GM23338 (cell line): ENCODE measurements at regions not wholly inside any gene's neighbourhood (a gene's known extent, or its start where the extent isn't known, plus 50 kb on each side); places are given as distances from the start of the nearest gene placed in this dataset.
A peak's percentile ranks its signal among the peaks of the same experiment; 100 is the strongest.

Experiments used
- ATAC-seq: fragments of 200-7000 bp; cut with Tn5 transposase; 3 replicates; pipeline ENCODE4 v1.9.1; 2020
- DNase-seq: peaks from one replicate; pipeline ENCODE4 v3.0.0-alpha.2; 2015; ENCODE audit warnings: low spot score
- H2AFZ ChIP-seq: fragments of 200-600 bp; sonication (generic); 2 replicates; pipeline ENCODE4 v1.8.0; 2016; ENCODE audit warnings: antibody characterized with exemption, mild to moderate bottlenecking, moderate library complexity
- H3F3A ChIP-seq: fragments of 200-600 bp; sonication (generic); replicated peaks from 2 replicates; pipeline ENCODE4 v1.8.0; 2017; ENCODE audit warnings: antibody characterized with exemption, mixed run types, low read depth
- H3K27ac ChIP-seq: fragments of 200-600 bp; sonication (generic); 2 replicates; pipeline ENCODE4 v1.6.1; 2016; ENCODE audit warnings: low read depth
- H3K27me3 ChIP-seq: fragments of 200-600 bp; sonication (generic); 2 replicates; pipeline ENCODE4 v1.8.0; 2016; ENCODE audit warnings: mild to moderate bottlenecking, mixed run types, moderate library complexity; ENCODE audit not compliant: insufficient read depth
- H3K36me3 ChIP-seq: fragments of 200-600 bp; sonication (generic); 2 replicates; pipeline ENCODE4 v1.8.0; 2016; ENCODE audit warnings: mild to moderate bottlenecking; ENCODE audit not compliant: insufficient read depth
- H3K4me1 ChIP-seq: fragments of 200-600 bp; sonication (generic); 2 replicates; pipeline ENCODE4 v1.8.0; 2016; ENCODE audit warnings: mild to moderate bottlenecking, moderate library complexity; ENCODE audit not compliant: insufficient read depth
- H3K4me2 ChIP-seq: fragments of 200-600 bp; sonication (generic); 2 replicates; pipeline ENCODE4 v1.7.1; 2017; ENCODE audit warnings: mixed run types
- H3K4me3 ChIP-seq: fragments of 200-600 bp; sonication (generic); 2 replicates; pipeline ENCODE4 v1.6.1; 2016; ENCODE audit warnings: mixed run types
- H3K79me2 ChIP-seq: fragments of 200-600 bp; sonication (generic); replicated peaks from 2 replicates; pipeline ENCODE4 v1.8.0; 2017; ENCODE audit warnings: mild to moderate bottlenecking; ENCODE audit not compliant: insufficient read depth
- H3K9me2 ChIP-seq: fragments of 200-600 bp; sonication (generic); 2 replicates; pipeline ENCODE4 v1.8.0; 2017; ENCODE audit not compliant: insufficient read depth
- H4K20me1 ChIP-seq: fragments of 200-600 bp; sonication (generic); replicated peaks from 2 replicates; pipeline ENCODE4 v1.8.0; 2017; ENCODE audit warnings: mild to moderate bottlenecking; ENCODE audit not compliant: insufficient read depth
- H3K27ac Mint-ChIP-seq: 2 replicates; pipeline ENCODE4 v1.8.0; 2020; ENCODE audit warnings: inconsistent platforms, mild to moderate bottlenecking, moderate library complexity, mixed read lengths
- H3K27me3 Mint-ChIP-seq: 3 replicates; pipeline ENCODE4 v1.8.0; 2022; ENCODE audit warnings: low read depth, mild to moderate bottlenecking, moderate library complexity, mixed read lengths, inconsistent platforms; ENCODE audit not compliant: insufficient read depth, poor library complexity
- H3K36me3 Mint-ChIP-seq: 3 replicates; pipeline ENCODE4 v1.8.0; 2021; ENCODE audit warnings: low read depth, mild to moderate bottlenecking, inconsistent platforms, moderate library complexity, mixed read lengths
- H3K4me1 Mint-ChIP-seq: 3 replicates; pipeline ENCODE4 v1.8.0; 2020; ENCODE audit warnings: mild to moderate bottlenecking, inconsistent platforms, mixed read lengths
- H3K4me3 Mint-ChIP-seq: 3 replicates; pipeline ENCODE4 v1.8.0; 2021; ENCODE audit warnings: moderate library complexity, mild to moderate bottlenecking, inconsistent platforms, mixed read lengths
- H3K9me3 Mint-ChIP-seq: 3 replicates; pipeline ENCODE4 v1.8.0; 2020; ENCODE audit warnings: moderate library complexity, mild to moderate bottlenecking, inconsistent platforms, mixed read lengths
- CREB1 ChIP-seq: fragments of 250-450 bp; sonication (Bioruptor Pico); IDR thresholded peaks from 2 replicates; pipeline ENCODE4 v1.5.0; 2020; ENCODE audit warnings: low read depth, mild to moderate bottlenecking, moderate library complexity
- CTCF ChIP-seq, 2 experiments: fragments of 200-600 bp in 1 of 2; sonication (generic) in 1 of 2; conservative IDR thresholded peaks; 2 replicates each; pipeline versions ENCODE4 v1.5.1 to v1.6.1; 2016 to 2017; ENCODE audit warnings: antibody characterized with exemption in 2 of 2, low read depth in 2 of 2, mild to moderate bottlenecking in 2 of 2, moderate library complexity in 1 of 2
- EZH2phosphoT487 ChIP-seq: fragments of 200-600 bp; sonication (generic); IDR thresholded peaks from one replicate; pipeline ENCODE4 v1.8.1; 2018; ENCODE audit warnings: antibody characterized with exemption; ENCODE audit not compliant: unreplicated experiment
- JUNB ChIP-seq: IDR thresholded peaks from one replicate; pipeline ENCODE4 v1.6.1; 2016; ENCODE audit warnings: antibody characterized with exemption; ENCODE audit not compliant: unreplicated experiment
- NANOG ChIP-seq: IDR thresholded peaks from 2 replicates; pipeline ENCODE4 v1.6.1; 2016; ENCODE audit warnings: antibody characterized with exemption, borderline replicate concordance
- REST ChIP-seq: IDR thresholded peaks from one replicate; pipeline ENCODE4 v1.6.1; 2018; ENCODE audit warnings: antibody characterized with exemption; ENCODE audit not compliant: unreplicated experiment
- STAT1 ChIP-seq: IDR thresholded peaks from one replicate; pipeline ENCODE4 v1.6.1; 2016; ENCODE audit warnings: antibody characterized with exemption; ENCODE audit not compliant: unreplicated experiment
- ZNF331 ChIP-seq: fragments of 250-450 bp; sonication (Bioruptor Pico); IDR thresholded peaks from 2 replicates; pipeline ENCODE4 v1.5.0; 2020; ENCODE audit warnings: low read depth, mild to moderate bottlenecking, moderate library complexity
- TF ChIP-seq, protein P1 (sequence below): fragments of 250-450 bp; sonication (Bioruptor Pico); IDR thresholded peaks from 2 replicates; pipeline ENCODE4 v1.5.0; 2020; ENCODE audit warnings: mild to moderate bottlenecking, moderate library complexity

DNA sequence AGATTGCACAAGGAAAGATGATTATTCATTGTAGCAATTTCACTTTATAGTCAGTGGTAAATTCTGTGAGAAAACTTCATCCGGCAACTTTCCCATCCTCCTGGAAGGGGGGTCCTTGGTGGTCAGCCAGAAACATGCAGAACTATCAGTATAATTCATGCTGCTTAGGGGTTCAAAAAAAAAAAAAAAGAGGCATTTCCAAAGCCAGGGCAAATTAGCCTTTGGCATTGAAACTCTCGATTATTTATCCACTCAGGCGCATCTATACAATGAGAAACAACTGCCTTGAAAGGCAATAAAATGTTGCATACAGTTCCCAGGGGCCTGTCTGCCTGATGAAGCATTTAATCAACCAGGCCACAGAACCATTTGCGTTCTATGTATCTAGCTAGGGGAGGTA is 263.3 kb downstream of the TMEM167A start:
- H3K27me3 Mint-ChIP-seq, result no peaks in the 10 kb centered on the region
- no peak for DNase-seq
- H3K36me3 ChIP-seq, result no peaks in the 10 kb centered on the region
- H2AFZ ChIP-seq, result 0 out of 2 replicates have a peak overlapping the region, but pooled peaks have one; percentile 35
- peaks cover 38% of the 10 kb centered on the region for H3K4me1 Mint-ChIP-seq
- no peak for TF ChIP-seq NANOG
- H3K27ac Mint-ChIP-seq, result no peak overlapping the region
- H3K4me3 ChIP-seq, result no peak overlapping the region
- no peaks in the 10 kb centered on the region for H4K20me1 ChIP-seq
- H3K27ac ChIP-seq, result no peak overlapping the region
- no peak overlapping the region for H3K4me3 Mint-ChIP-seq
- H3K4me1 ChIP-seq, result peaks cover 33% of the 10 kb centered on the region
- peaks cover 27% of the 10 kb centered on the region for H3K9me2 ChIP-seq
- ATAC-seq, result no peak
- H3K36me3 Mint-ChIP-seq, result no peaks in the 10 kb centered on the region; the same call in 2 of the 3 replicates
- H3K27me3 ChIP-seq, result no peaks in the 10 kb centered on the region
- no peaks in the 10 kb centered on the region for H3F3A ChIP-seq
- H3K4me2 ChIP-seq, result peak overlapping the region; percentile 9; the same call in 1 of the 2 replicates
- no peaks in the 10 kb centered on the region for H3K9me3 Mint-ChIP-seq
- H3K79me2 ChIP-seq, result no peaks in the 10 kb centered on the region

DNA sequence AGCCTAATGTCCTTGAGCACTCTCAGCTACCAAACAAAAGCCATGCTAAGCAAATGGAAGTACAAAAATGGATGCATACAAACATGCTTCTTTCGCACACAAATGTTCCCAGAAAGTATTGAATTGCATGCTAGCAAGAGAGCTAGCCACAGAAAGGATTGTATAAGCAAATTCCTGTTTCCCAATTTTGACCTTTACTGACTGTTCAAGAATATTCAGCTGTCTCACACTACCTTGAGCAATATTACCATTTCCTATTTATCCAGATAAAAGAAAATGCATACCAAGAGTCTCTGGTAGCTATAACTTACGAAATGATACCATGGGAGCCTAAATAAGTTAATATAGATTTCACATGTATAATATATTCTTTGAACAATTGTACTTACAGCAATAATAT is 264.6 kb downstream of the TMEM167A start:
- Mint-ChIP-seq H3K27me3 (no peaks in the 10 kb centered on the region), H3K36me3 (no peaks in the 10 kb centered on the region; the same call in 2 of the 3 replicates), H3K27ac (no peak overlapping the region), H3K4me1 (peaks cover 39% of the 10 kb centered on the region), H3K9me3 (no peaks in the 10 kb centered on the region), H3K4me3 (no peak overlapping the region)
- no peaks in the 10 kb centered on the region for H4K20me1 ChIP-seq
- no peak for DNase-seq
- peaks cover 23% of the 10 kb centered on the region for H3K9me2 ChIP-seq
- no peak overlapping the region for H2AFZ ChIP-seq
- no peak for ATAC-seq
- no peaks in the 10 kb centered on the region for H3K79me2 ChIP-seq
- H3K36me3 ChIP-seq, result no peaks in the 10 kb centered on the region
- no peaks in the 10 kb centered on the region for H3F3A ChIP-seq
- H3K27ac ChIP-seq, result no peak overlapping the region
- TF ChIP-seq, protein P1, sequence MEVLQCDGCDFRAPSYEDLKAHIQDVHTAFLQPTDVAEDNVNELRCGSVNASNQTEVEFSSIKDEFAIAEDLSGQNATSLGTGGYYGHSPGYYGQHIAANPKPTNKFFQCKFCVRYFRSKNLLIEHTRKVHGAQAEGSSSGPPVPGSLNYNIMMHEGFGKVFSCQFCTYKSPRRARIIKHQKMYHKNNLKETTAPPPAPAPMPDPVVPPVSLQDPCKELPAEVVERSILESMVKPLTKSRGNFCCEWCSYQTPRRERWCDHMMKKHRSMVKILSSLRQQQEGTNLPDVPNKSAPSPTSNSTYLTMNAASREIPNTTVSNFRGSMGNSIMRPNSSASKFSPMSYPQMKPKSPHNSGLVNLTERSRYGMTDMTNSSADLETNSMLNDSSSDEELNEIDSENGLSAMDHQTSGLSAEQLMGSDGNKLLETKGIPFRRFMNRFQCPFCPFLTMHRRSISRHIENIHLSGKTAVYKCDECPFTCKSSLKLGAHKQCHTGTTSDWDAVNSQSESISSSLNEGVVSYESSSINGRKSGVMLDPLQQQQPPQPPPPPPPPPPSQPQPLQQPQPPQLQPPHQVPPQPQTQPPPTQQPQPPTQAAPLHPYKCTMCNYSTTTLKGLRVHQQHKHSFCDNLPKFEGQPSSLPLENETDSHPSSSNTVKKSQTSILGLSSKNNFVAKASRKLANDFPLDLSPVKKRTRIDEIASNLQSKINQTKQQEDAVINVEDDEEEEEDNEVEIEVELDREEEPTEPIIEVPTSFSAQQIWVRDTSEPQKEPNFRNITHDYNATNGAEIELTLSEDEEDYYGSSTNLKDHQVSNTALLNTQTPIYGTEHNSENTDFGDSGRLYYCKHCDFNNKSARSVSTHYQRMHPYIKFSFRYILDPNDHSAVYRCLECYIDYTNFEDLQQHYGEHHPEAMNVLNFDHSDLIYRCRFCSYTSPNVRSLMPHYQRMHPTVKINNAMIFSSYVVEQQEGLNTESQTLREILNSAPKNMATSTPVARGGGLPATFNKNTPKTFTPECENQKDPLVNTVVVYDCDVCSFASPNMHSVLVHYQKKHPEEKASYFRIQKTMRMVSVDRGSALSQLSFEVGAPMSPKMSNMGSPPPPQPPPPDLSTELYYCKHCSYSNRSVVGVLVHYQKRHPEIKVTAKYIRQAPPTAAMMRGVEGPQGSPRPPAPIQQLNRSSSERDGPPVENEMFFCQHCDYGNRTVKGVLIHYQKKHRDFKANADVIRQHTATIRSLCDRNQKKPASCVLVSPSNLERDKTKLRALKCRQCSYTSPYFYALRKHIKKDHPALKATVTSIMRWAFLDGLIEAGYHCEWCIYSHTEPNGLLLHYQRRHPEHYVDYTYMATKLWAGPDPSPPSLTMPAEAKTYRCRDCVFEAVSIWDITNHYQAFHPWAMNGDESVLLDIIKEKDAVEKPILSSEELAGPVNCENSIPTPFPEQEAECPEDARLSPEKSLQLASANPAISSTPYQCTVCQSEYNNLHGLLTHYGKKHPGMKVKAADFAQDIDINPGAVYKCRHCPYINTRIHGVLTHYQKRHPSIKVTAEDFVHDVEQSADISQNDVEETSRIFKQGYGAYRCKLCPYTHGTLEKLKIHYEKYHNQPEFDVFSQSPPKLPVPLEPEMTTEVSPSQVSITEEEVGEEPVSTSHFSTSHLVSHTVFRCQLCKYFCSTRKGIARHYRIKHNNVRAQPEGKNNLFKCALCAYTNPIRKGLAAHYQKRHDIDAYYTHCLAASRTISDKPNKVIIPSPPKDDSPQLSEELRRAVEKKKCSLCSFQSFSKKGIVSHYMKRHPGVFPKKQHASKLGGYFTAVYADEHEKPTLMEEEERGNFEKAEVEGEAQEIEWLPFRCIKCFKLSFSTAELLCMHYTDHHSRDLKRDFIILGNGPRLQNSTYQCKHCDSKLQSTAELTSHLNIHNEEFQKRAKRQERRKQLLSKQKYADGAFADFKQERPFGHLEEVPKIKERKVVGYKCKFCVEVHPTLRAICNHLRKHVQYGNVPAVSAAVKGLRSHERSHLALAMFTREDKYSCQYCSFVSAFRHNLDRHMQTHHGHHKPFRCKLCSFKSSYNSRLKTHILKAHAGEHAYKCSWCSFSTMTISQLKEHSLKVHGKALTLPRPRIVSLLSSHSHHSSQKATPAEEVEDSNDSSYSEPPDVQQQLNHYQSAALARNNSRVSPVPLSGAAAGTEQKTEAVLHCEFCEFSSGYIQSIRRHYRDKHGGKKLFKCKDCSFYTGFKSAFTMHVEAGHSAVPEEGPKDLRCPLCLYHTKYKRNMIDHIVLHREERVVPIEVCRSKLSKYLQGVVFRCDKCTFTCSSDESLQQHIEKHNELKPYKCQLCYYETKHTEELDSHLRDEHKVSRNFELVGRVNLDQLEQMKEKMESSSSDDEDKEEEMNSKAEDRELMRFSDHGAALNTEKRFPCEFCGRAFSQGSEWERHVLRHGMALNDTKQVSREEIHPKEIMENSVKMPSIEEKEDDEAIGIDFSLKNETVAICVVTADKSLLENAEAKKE, result no peak
- TF ChIP-seq REST (no peak), NANOG (no peak), CTCF (conservative IDR thresholded peaks at IDR 0.05; ENCODE audit: low read depth in 2 of 2) (no peak), EZH2phosphoT487 (no peak), ZNF331 (no peak), JUNB (no peak), STAT1 (no peak), CREB1 (no peak)
- H3K4me3 ChIP-seq, result no peak overlapping the region
- H3K4me1 ChIP-seq, result peaks cover 33% of the 10 kb centered on the region
- H3K4me2 ChIP-seq, result no peak overlapping the region
- no peaks in the 10 kb centered on the region for H3K27me3 ChIP-seq
